SU-DHL-6 (cell line): ENCODE measurements at regions not wholly inside any gene's neighbourhood (a gene's known extent, or its start where the extent isn't known, plus 50 kb on each side); places are given as distances from the start of the nearest gene placed in this dataset.

Experiments used
- CTCF ChIP-seq: fragments of 200-600 bp; sonication (generic); IDR thresholded peaks from one replicate; pipeline ENCODE4 v1.5.1; 2017; ENCODE audit warnings: antibody characterized with exemption, mild to moderate bottlenecking, low read length, moderate library complexity; ENCODE audit not compliant: insufficient read depth, poor library complexity, severe bottlenecking
- EZH2phosphoT487 ChIP-seq: fragments of 200-600 bp; sonication (generic), shearing (Covaris generic); conservative IDR thresholded peaks from 2 replicates; pipeline ENCODE4 v1.6.1; 2018; ENCODE audit warnings: mild to moderate bottlenecking, antibody characterized with exemption, low read length, moderate library complexity, mixed read lengths

DNA sequence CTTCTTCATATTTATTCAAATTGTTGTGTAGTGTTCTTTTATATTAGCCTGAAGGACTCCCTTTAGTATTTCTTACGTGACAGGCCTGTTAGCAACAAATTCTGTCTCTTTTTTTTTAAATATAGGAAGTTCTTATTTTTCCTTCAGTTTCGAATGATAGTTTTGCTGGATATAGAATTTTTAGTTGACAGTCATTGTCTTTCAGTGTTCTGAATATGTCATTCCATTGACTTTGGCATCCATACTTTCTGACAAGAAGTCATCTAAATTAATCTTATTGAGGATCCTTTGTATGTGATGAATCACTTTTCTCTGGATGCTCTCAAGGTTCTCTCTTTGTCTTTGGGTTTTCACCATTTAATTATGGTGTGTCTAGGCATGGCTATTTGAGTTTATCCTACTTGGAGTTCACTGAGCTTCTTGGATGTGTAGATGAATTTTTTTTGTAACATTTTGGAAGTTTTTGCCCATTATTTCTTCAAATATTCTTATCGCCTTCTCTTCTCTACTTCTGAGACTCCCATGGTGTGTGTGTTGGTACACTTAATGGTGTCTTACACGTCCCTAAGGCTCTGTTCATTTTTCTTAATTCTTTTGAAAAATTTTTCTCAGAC is 82.5 kb upstream of the GTSF1L start:
- TF ChIP-seq CTCF (no peak), EZH2phosphoT487 (no peak)
